Embryonic facial prominence (tissue), 1 donor: ENCODE measurements at regions not wholly inside any gene's neighbourhood (a gene's known extent, or its start where the extent isn't known, plus 50 kb on each side); places are given as distances from the start of the nearest gene placed in this dataset.
"Not testable (repeated sequence)": the region's sequence is repeated elsewhere in the genome, so short reads cannot be mapped to it uniquely, and the experiment has no call there.

Source experiments
- DNase-seq: peaks from one replicate; pipeline ENCODE4 v3.0.0-alpha.2; 2016; ENCODE audit errors: extremely low spot score

- no peak for DNase-seq
Observed at GRCh38 chr6:126667728-126668127, 327.8 kb downstream of the CENPW start.

- no peak for DNase-seq
Observed at GRCh38 chr6:126672649-126673048, 332.7 kb downstream of the CENPW start.

GRCh38 chr6:126673749-126674148, 333.8 kb downstream of the CENPW start:
- not testable (repeated sequence) for DNase-seq

DNA sequence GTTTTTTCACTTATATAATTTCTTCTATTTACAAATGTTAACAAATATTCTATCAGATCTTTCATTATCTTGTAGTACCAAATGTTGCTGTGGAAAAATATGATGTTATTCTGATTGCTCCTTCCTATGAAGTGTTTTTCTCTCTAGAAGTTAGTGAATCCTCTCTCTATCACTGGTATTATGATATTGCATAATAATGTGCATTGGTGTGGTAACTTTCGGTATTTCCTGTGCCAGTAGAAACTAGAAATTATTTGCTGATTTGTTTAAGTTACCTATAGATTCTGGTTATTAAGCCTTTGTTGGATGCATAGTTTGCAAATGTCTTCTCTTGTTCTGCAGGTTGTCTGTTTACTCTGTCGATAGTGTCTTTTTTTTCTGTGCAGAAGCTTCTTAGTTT, 342.5 kb downstream of the CENPW start:
- DNase-seq: no peak

DNA sequence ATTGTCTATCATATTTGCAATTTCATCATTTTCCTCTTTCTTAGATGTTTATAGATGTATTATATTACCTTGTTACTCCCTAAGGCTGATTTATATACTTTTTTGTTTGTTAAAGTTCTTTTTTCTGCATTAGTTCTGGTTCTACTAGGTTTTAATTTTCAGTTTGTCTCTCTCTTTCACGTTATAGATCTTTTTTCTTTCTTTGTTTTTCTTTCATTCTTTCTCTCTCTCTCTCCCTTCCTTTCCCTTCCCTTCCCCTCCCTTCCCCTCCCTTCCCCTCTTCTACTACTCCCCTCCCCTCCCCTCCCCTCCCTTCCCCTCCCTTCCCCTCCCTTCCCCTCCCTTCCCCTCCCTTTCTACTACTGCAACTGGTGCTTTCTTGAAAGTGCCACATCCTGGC, 345.3 kb downstream of the CENPW start:
- DNase-seq: no peak

GRCh38 chr6:126696921-126697693, 357.2 kb downstream of the CENPW start:
- DNase-seq: no peak

DNA sequence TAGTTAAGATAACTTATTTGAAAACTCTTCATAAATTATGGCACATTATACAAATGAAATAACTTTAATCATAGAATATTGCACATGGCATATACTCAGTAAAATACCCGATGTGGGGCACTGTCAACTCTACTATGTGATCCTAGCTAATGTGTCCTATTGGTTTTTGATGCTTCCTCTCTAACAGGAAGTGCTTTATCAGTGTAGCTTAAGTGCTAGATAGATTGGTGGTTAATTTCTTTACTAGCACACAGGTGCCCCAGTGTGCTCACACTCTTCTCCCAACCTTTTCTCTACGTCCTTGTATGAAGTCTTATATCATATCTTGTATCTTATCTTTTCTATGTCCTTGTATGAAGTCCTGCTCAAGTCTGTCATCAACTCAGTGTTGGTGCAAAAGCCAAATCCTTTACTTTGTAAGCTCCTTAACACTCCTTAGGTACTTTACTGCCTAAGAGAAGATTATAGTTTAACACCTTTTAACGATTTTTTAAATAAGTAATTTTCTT, 358.9 kb downstream of the CENPW start:
- no peak for DNase-seq

DNA sequence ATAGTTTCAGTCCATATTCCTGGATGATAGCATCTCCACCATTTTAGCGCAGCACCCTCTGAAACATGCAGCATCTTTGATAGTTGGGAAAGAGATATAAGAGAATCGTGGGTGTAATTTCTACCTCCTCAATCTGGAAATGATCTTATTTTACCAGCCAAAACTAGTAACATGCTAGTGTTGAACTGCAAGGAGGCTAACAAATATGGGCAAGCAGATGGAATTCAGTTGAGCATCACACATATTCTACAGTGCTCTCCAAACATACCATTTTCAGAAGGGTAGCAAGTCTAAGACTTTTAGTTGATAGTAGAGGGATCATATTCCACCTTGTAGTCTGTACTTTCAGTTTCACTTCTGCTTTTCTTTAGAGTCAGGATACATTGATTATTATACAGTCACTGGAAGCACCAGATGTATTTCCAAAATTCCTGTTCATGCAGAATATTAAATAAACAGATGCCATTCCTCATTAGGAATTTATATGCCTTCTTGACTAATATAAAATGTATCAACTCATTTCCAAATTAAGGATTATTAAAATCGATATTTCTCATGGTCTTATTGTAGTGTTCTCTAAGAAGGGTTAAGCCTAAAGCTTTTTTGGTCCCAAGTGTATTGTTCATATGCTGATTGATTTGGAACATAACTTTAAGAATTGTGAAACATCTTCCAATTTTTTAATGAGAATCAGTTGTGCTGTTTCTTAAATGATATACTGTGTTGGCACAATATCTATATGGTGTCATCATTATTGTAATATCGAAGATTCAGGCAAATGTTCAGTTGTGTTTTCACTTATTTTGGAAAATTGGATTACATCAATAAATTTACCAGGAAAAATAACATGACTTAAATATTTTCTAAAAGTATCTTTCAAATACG, 362.0 kb downstream of the CENPW start:
- no peak for DNase-seq

DNA sequence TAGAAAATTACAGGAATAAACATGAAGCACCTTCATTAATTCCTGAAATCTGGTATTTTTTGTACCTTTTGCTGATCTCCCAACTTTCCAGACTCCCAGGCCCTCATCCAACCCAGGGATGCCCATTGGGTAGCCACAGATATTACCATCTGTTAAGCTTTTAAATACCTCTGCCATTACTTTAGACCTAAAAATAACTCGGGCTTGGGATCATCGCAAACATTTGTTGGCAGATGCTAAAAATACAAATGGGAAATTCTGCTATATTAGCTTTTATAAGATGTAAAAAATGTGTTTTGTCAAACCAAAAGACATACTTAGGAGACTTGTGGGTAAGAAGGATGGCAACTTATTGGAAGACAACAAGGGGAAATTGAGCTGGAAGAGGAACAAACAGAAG, 376.1 kb downstream of the CENPW start:
- no peak for DNase-seq

- no peak for DNase-seq
Observed at GRCh38 chr6:126716826-126717509, 377.1 kb downstream of the CENPW start.

- no peak for DNase-seq
Observed at GRCh38 chr6:126718600-126719327, 378.8 kb downstream of the CENPW start.

- no peak for DNase-seq
Observed at GRCh38 chr6:126720304-126720703, 380.4 kb downstream of the CENPW start.

DNA sequence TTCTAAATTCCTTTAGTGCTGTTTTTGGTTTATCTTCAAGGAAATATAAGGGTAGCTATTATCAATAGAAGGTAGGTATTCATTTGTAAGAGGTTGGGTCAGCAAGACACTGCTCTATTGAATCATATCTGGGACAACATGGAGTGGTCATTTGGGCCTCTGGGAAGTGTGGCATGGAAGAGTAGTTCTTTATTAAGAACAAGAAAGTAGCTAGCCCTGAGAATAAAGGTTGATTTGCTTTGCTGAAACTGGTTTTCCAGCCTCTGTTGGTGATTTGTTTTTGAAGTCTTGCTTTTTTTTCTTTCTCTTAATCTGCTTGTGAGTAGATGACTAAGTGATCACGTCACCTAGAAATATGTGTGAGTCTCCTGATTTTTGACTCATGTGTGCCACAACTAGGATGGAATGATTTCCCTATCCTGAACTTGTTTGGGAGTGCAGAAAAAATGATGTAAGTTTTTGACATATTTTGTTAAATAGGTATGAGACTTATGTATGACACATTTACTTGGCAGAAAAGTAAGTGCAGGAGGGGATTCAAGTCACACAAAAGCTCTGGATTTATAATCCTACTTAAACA, 381.8 kb downstream of the CENPW start:
- no peak for DNase-seq

DNA sequence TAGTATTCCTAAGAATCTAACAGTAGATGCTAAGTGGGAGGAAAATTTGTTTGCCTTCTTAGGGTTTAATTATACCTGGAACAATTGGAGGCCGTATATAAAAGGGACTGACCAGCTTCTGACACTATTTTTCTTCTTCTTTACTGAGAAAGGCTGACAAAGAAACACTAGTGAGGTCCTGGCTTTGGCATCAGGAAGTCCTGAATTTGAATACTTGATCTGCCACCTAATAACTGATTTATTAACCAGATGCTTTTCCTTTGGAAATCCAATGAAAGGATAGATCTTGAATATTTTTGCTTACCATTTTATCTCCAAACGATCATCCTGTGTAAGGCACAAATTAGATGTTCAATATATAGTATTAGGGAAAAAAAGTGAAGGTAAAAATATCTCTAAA, 382.5 kb downstream of the CENPW start:
- no peak for DNase-seq

DNA sequence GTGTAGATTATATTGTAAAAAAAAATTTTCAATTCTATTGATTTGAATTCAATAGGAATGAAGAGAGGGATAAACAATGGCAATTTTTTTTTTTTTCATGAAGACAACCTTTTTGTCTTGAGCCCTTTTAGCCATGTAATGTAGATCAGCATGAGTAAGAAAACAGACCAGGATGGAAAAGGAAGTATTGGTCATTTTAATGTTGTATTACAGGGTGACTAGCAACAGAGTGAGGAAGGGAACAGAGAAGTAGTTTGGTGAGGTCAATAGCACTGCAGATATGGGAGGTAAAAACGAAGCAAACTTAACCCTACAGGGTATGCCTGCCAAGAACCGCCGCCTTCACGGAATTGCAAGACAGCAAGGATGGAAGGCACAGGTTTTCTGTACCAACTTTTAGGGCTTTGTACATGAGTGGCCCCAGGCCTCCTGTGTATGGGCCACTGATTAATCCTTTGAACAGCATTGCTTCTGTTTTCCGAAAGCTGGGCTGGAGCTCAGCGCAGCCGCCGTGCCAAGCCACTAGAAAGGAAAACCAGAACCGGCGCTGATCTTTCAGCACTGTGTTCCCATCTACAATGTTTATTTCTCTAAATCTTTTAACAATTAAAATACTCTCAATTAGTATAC, 383.7 kb downstream of the CENPW start:
- DNase-seq: no peak

DNA sequence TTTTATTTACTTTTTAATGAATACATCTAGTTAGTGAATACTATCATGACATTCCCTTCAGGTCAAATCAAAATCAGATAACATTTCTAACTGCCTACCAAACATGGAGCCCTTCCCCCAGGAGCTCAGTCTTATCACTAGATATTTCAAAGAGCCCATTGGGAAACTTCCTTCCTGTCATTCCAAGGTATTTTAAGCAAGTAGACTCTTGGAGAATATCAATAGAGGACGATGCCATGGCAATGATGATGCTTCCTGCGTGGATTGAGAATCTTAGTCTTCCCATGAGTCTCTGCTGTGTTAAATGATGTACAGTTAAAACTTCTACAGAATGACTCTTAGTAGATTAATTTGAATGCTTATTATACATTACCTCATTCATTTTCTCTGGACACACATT, 384.9 kb downstream of the CENPW start:
- no peak for DNase-seq

GRCh38 chr6:126726454-126726853, 386.5 kb downstream of the CENPW start:
- not testable (repeated sequence) for DNase-seq

- no peak for DNase-seq
Observed at GRCh38 chr6:126738146-126738545, 380.3 kb upstream of the RSPO3 start.

- DNase-seq: no peak
Observed at GRCh38 chr6:126738641-126739040, 379.8 kb upstream of the RSPO3 start.

DNA sequence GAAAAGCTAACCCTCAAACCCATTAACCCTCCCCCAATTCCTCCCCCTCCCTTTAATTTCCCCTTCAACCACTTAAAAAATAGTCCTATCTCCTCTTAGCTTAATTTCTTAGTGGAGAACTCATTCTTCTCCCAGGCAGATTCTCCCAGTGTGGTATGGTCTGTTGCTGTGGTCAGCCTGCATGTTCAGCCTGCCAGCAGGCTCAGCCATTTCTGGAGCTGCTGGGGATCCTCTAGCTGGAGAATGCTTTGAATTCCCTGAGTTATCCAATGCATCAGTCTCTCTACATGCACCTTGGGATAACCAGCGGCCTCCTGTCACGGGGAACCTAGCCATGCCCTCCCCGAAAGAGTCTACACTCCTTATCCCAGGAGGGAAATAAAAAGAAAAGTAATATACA, 375.4 kb upstream of the RSPO3 start:
- no peak for DNase-seq
